ENCODE measurements at regions not wholly inside any gene's neighbourhood (a gene's known extent, or its start where the extent isn't known, plus 50 kb on each side); places are given as distances from the start of the nearest gene placed in this dataset.

DNA sequence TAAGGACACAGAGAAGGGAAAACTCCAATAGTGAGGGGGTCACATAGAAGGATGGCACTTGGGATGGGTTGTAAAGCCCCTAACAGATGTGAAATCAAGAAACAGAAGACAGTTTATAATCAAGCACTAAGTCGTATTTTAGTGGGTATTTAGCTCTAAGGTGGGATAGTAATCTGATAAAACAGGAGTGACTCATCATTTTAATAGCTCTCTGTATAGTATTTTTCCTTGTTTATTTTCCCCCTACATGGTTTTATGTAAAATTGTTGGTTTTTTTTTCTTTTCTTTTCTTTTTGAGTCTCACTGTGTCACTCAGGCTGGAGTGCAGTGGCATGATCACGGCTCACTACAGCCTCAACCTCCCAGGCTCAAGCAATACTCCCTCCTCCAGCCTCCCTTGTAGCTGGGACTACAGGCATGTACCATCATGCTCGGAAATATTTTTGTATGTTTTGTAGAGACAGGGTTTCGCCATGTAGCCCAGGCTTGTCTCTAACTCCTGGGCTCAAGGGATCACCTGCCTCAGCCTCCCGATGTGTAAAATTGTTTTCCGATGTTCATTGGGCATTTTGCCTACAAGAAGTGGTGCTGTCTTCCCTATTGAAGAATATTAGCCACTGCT, 142.6 kb upstream of the SERPINE2 start:
- TF ChIP-seq, protein P1, sequence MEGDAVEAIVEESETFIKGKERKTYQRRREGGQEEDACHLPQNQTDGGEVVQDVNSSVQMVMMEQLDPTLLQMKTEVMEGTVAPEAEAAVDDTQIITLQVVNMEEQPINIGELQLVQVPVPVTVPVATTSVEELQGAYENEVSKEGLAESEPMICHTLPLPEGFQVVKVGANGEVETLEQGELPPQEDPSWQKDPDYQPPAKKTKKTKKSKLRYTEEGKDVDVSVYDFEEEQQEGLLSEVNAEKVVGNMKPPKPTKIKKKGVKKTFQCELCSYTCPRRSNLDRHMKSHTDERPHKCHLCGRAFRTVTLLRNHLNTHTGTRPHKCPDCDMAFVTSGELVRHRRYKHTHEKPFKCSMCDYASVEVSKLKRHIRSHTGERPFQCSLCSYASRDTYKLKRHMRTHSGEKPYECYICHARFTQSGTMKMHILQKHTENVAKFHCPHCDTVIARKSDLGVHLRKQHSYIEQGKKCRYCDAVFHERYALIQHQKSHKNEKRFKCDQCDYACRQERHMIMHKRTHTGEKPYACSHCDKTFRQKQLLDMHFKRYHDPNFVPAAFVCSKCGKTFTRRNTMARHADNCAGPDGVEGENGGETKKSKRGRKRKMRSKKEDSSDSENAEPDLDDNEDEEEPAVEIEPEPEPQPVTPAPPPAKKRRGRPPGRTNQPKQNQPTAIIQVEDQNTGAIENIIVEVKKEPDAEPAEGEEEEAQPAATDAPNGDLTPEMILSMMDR (IDR thresholded peaks at IDR 0.05; ENCODE audit: poor library complexity), result no peak
- TF ChIP-seq EZH2 (IDR thresholded peaks at IDR 0.05; ENCODE audit: borderline replicate concordance), result no peak
- TF ChIP-seq EZH2phosphoT487 (IDR thresholded peaks at IDR 0.05; ENCODE audit: low read depth, severe bottlenecking, unreplicated experiment), result no peak

All from hepatocyte (in vitro differentiated cells).